ENCODE measurements at regions not wholly inside any gene's neighbourhood (a gene's known extent, or its start where the extent isn't known, plus 50 kb on each side); places are given as distances from the start of the nearest gene placed in this dataset.

GRCh38 chr10:107474650-107475049, 310.1 kb upstream of the SORCS1 start:
- H3K4me3 ChIP-seq (ENCODE audit: low read length), result no peak overlapping the region

GRCh38 chr10:107473225-107473624, 308.7 kb upstream of the SORCS1 start:
- TF ChIP-seq CTCF (IDR thresholded peaks at IDR 0.05; ENCODE audit: poor library complexity, severe bottlenecking) (no peak), MXI1 (conservative IDR thresholded peaks at IDR 0.05; ENCODE audit: poor library complexity, severe bottlenecking) (no peak)
- Histone ChIP-seq H3K36me3 (ENCODE audit: insufficient read depth, low read length) (no peaks in the 10 kb centered on the region), H2AFZ (ENCODE audit: low read depth, low read length) (no peak overlapping the region), H3K4me3 (ENCODE audit: low read length) (no peak overlapping the region), H3K79me2 (replicated peaks; ENCODE audit: insufficient read depth, low read length) (no peaks in the 10 kb centered on the region), H3K27ac (ENCODE audit: low read length) (no peak overlapping the region), H4K20me1 (ENCODE audit: insufficient read depth) (no peaks in the 10 kb centered on the region), H3K4me2 (ENCODE audit: low read length) (no peak overlapping the region), H3K9me2 (ENCODE audit: insufficient read depth, low read length) (no peaks in the 10 kb centered on the region), H3K9ac (ENCODE audit: low read length) (no peak overlapping the region), H3F3A (ENCODE audit: insufficient read depth, low read length, poor library complexity, severe bottlenecking) (no peaks in the 10 kb centered on the region), H3K9me3 (ENCODE audit: low read length) (no peaks in the 10 kb centered on the region), H3K27me3 (ENCODE audit: insufficient read depth, low read depth, low read length) (no peaks in the 10 kb centered on the region)

More at GRCh38 chr10:107474650-107475049, 310.1 kb upstream of the SORCS1 start:
- no peaks in the 10 kb centered on the region for H3K27me3 ChIP-seq (ENCODE audit: insufficient read depth, low read depth, low read length)
- no peak overlapping the region for H3K4me2 ChIP-seq (ENCODE audit: low read length)
- H3K9me2 ChIP-seq (ENCODE audit: insufficient read depth, low read length), result no peaks in the 10 kb centered on the region
- no peaks in the 10 kb centered on the region for H3F3A ChIP-seq (ENCODE audit: insufficient read depth, low read length, poor library complexity, severe bottlenecking)
- no peaks in the 10 kb centered on the region for H3K36me3 ChIP-seq (ENCODE audit: insufficient read depth, low read length)
- TF ChIP-seq POLR2AphosphoS5 (IDR thresholded peaks at IDR 0.05), result no peak
- no peaks in the 10 kb centered on the region for H3K9me3 ChIP-seq (ENCODE audit: low read length)
- H2AFZ ChIP-seq (ENCODE audit: low read depth, low read length), result no peak overlapping the region
- H3K27ac ChIP-seq (ENCODE audit: low read length), result no peak overlapping the region
- H3K79me2 ChIP-seq (replicated peaks; ENCODE audit: insufficient read depth, low read length), result no peaks in the 10 kb centered on the region
- no peaks in the 10 kb centered on the region for H4K20me1 ChIP-seq (ENCODE audit: insufficient read depth)
- no peak overlapping the region for H3K9ac ChIP-seq (ENCODE audit: low read length)

- no peak overlapping the region for H3K9ac ChIP-seq (ENCODE audit: low read length)
- no peaks in the 10 kb centered on the region for H3K27me3 ChIP-seq (ENCODE audit: insufficient read depth, low read depth, low read length)
- H3K4me3 ChIP-seq (ENCODE audit: low read length), result no peak overlapping the region
- H3K27ac ChIP-seq (ENCODE audit: low read length), result no peak overlapping the region
- no peaks in the 10 kb centered on the region for H3K9me3 ChIP-seq (ENCODE audit: low read length)
- no peaks in the 10 kb centered on the region for H3K9me2 ChIP-seq (ENCODE audit: insufficient read depth, low read length)
- H3K79me2 ChIP-seq (replicated peaks; ENCODE audit: insufficient read depth, low read length), result no peaks in the 10 kb centered on the region
- no peaks in the 10 kb centered on the region for H3F3A ChIP-seq (ENCODE audit: insufficient read depth, low read length, poor library complexity, severe bottlenecking)
- no peak overlapping the region for H2AFZ ChIP-seq (ENCODE audit: low read depth, low read length)
- H4K20me1 ChIP-seq (ENCODE audit: insufficient read depth), result no peaks in the 10 kb centered on the region
- TF ChIP-seq TAF1 (IDR thresholded peaks at IDR 0.05; ENCODE audit: low read depth) (no peak), POLR2AphosphoS5 (IDR thresholded peaks at IDR 0.05) (no peak), SMC3 (conservative IDR thresholded peaks at IDR 0.05; ENCODE audit: poor library complexity) (no peak), CTCF (IDR thresholded peaks at IDR 0.05; ENCODE audit: poor library complexity, severe bottlenecking) (no peak), EP300 (conservative IDR thresholded peaks at IDR 0.05; ENCODE audit: poor library complexity, severe bottlenecking) (no peak), EZH2 (IDR thresholded peaks at IDR 0.05; ENCODE audit: borderline replicate concordance, insufficient read depth, low read length, poor library complexity, severe bottlenecking) (no peak), REST (IDR thresholded peaks at IDR 0.05; ENCODE audit: borderline replicate concordance) (no peak), MXI1 (conservative IDR thresholded peaks at IDR 0.05; ENCODE audit: poor library complexity, severe bottlenecking) (no peak), RAD21 (conservative IDR thresholded peaks at IDR 0.05) (no peak)
- H3K36me3 ChIP-seq (ENCODE audit: insufficient read depth, low read length), result no peaks in the 10 kb centered on the region
- H3K4me2 ChIP-seq (ENCODE audit: low read length), result no peak overlapping the region
Measured at GRCh38 chr10:107471911-107472310, 307.4 kb upstream of the SORCS1 start.
